CD4-positive, alpha-beta T cell treated with Interferon alpha-2 for 1 hour (primary cell): ENCODE measurements at regions not wholly inside any gene's neighbourhood (a gene's known extent, or its start where the extent isn't known, plus 50 kb on each side); places are given as distances from the start of the nearest gene placed in this dataset.

Experiments
- DNase-seq, 2 donors: peaks; one replicate each; pipeline ENCODE4 v3.0.0-alpha.2; 2020 to 2022

DNA sequence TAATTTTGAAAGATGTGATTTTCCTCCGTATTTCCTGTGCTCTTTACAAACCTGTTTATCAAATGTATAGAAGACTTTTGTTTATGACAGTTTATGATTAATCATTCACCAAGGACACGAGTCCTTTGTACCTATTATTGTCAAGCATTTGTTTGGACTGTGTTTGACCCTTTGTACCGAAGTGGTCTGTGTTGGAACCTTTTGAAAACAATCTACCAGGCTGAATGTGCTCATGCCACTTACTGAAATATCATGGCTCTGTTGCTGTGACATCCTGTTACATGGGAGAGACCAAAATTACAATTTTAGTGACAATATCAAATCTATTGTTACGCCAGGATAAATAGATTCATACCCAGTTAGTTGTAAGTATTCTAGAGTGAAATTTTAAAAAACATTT lies 193.6 kb downstream of the IRS2 start:
- no peak for DNase-seq

DNA sequence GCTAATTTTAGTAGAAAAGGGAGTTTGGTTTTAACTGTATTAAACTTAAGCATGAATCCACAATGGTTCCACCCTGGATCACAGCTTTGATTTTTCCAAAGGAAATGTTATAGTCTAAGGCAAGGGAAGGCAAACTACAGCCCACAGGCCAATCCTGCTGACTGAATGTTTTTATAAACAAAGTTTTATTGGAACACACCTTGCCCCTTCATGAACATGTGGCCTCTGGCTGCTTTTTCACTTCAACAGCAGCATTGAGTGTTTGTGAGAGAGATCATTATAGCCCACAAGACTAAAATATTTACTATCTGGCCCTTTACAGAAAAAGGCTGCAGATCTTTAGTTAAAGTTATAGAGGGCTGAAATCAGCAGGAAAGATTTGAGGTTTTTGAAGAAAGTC lies 198.7 kb downstream of the IRS2 start:
- DNase-seq = no peak

DNA sequence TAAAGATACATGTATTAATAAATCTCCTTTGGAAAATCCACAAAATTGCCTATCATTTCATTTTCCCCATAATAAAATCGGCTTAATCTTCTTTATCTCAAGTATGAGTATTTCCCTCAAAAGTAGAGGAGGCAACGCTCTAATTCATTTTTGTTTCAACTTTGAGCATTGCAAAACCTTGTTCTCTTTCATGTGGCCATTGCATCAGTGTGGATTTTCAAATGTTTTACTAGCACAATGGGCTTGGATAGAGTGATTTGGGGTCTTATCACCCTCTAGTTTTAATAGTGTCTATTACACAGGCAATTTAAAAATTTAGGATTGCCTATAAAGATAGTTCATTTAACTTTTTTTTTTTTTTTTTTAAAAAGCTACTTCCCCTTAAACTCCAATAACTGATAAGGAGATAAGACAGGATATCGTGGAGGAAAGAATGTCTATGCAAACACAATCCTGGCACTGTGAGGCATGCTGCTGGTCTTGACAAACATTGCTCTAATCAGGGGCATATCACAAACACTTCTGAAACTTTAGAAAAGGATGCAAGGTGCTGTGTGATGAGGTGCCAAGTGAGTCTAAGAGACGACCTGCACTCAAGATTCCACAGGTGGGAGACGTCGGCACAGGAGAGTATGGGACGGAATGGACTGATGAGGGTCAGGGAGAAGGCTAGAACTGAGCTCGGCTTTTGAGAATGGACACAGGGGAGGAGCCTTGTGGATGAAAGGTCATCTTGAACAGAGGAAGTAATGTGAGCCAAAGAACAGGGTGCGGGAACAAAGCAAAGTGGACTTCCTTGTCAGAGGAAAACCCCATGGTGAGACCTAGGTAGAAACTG lies 199.7 kb downstream of the IRS2 start:
- no peak for DNase-seq

DNA sequence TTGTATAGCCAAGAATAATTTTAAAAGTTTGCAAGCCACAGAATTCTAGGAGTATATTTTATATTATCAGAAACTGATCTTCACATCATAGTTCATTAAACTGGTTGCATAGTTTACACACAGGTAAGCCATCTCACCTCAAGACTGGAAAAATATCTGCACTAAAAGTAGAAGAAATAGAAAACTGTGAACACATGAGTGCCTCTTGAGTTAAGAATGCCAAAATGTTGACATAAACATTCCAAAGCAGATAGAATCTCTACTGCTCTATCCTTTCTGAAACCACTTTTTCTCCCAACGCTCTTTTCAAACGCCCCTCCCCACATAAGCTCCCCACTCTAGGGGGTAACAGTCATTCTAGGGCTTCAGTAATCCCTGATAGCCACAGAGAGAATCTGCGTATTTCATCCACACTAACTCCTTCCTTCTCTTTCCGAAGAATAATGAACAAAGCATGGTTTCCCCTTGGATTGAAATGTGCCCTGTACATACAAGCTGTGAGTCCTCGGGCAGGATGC lies 201.5 kb downstream of the IRS2 start:
- DNase-seq = no peak

DNA sequence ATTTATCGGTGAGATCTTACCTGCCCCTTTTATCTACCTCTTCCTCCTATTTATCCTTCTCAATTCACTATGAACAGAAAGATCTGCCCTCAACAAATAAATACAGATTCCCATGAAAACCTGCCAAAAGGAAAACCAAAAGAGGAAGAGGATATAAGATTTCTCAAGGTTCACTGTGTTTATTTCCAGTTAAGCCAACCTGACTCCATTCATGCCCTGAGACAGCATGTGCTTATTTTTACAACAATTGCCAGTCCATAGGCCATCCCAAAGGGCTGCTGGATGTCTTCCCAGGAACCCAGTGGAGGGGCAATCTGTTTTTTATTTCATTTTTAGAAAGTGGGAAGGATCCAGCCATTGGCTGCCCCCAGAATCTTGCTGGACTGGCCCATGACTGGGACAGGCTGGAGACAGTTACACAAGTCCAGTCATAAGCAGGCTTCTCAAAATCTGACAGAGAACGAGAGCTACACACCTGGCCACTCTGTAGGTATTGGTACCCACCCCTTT lies 209.1 kb downstream of the IRS2 start:
- DNase-seq = no peak

DNA sequence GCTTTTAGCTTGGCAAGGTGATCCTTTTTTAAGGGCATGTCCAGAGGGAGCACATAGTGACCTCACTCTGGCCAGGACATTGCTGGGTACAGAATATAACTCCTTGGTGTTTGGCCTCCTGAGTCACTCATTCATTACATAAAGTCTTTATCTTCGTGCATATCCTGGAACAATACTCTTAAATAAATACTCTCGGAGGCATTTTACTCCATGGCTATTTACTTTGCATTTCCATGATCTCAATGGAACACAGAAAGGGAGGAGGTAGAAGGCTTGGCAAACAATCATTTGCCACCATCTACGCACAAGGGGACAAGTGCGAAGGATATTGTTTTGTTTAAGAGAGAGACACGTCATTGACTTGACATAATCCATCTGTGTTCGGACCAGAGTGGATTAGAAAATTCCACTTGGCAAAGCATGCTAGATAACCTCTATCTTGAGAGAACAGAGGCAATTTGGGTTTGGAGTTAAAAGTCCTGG lies 210.0 kb downstream of the IRS2 start:
- no peak for DNase-seq

DNA sequence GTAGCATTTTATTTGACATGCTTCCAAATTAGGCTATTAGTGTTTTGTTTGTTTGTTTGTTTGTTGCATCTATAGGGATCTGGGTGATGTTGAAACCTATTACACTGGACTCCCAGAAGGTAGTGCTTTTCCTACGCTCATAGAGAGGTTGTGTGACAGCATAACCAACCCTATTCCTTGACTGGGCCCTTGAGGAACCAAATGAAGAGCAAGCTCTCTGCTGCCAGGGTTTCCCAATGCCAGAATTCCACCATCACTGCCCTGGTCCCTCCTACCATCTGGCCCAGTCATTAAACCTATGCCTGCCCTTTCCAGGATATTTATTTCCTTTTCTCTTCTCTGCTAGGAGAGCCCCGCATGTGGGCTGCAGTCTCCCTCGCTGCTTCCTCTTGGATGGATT lies 210.6 kb downstream of the IRS2 start:
- DNase-seq = no peak

DNA sequence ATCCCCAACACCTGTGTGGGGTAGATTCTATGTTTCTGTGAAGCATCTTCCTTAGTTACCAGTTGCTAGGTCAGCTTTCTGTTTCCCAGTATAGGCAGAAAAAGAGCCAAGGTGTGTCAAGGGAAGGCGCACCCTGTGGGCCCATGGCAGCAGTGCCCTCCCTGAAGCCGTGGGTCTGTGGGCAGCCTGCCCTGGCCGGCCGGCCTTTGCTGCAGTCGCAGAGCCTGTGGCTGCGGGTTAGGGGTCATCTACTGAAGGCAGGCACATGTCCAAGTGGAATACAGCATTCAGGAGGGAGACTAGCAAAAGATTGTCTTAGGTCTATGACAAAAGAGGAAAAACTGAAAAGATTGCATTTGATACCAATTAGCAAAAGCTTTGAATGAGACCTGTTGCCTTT lies 214.0 kb downstream of the IRS2 start:
- DNase-seq = no peak

DNA sequence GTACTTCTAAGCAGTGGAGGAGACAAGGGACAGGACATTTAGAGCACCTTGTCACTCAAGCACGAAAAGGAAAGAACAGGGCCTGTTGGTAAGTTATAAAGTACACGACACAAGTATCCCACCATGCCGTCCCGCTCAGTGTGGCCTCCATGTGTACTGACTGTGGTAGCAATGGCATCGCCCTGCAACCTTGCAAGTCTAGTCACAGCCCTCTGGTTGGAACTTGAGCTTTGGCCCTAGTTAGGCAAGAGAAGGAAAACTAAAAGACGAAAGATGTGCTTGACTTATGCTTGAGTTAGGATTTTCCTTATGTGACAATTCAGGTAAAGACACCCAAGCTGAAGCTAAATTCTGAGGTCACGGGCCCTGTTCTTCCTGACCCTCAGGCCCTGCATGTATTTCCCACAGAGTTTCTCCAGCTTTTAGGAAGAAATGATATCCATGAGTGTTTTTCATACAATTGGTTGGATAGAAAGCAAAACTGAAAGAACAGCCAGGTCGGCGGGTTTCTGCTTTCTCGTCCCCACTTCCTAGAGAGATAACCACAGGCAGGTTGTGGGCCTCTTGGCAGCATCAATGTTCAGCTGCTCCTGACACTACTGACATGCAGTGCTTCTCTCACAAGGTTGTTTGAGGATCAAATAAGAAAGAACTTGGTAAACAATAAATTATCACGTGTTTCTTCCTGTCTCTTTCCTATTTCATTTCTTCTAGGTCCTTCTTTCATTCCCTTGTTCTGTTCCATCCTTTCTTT lies 216.2 kb downstream of the IRS2 start:
- peak; percentile 18 to 47 for DNase-seq

DNA sequence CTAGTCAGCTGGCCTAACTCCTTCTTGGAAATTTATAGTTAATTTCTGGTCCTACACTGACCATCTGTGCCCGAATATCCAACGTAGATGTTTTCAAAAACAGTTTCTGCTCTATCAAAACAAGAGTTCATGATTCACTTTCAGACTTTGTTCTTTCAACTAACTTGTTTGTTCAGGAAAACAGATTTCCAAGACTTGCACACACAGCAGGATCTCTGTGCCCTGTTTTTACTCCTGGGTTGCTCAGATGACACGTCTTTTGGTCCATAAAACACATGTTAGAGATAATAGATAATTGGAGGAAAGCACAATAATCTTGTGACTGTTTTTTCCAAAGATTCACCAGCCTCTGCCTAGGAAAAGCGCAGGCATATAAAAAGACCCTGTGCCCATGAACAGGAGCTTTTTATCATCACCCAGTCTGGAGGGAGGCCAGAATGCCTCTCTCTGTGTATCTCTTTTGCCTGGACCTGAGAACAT lies 218.0 kb downstream of the IRS2 start:
- no peak for DNase-seq

DNA sequence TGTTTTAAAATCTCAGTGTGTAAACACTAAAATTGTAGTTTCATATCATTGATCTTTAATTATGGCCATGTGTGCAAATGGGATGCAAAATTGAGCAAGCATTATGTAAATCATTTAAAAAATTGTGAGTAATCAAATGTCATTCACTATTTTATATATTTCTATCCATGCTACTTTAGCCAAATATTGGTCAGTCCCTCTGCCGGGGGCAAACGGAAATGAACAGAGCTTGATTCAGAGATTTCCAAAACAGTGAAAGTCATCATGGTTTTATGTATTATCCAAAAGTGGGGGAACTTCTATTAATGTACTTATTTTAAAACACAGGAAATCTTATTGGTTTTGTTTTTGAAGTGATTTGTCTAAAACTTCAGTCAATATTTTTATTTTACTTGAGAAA lies 219.1 kb downstream of the IRS2 start:
- no peak for DNase-seq

DNA sequence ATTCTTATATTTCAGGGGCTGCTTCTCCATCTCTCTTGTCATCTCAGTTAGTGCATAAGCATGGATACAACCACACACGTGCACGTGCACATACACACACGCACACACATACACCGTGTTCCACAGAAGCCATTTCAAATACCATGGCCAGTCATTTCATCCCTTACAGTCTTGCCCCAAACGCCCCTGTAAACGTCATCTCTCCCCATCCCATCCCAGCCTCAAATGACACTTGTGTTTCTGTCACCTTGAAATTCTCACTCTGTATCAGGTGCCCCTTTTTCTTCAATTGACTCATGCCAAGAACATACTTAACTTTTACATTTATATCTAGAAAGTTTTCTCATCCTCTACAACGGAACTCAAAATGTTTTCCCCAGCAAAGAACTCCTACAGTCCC lies 220.5 kb downstream of the IRS2 start:
- no peak for DNase-seq

DNA sequence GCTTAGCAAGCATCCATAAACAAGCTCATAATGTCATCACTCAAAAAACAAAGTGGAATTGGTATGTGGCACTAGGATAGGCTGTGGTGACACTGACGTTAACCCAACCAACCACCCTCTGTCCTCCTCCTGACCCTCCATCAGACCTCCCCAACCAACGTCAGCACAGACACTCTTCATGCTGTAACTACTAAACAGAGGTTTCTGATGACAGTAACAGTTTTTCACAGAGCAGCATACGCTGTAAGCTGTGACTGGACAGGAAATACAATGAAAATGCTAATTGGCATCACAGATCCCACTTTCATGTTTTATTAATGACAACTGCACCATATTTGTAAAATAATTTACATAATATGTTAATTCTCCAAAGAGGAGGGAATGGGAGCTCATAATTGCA lies 238.0 kb downstream of the IRS2 start:
- no peak for DNase-seq

DNA sequence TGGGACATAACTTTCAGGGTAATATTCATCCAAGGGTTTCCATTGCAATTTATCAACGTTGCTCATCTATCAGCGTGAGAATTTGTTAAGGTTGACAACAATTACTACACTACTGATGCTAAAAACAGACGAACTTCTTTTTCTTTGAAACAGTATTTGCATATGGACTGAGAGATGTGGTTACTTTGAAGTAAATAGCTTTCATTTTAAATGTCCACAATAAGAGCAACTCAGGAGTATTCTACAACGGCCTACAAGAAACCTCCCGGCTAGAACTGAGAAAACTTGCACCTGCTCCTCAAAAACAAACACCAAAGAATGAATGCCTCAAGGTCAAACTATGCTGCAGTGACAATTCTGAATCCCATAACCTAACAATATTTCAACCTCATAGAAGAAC lies 238.4 kb downstream of the IRS2 start:
- no peak for DNase-seq

DNA sequence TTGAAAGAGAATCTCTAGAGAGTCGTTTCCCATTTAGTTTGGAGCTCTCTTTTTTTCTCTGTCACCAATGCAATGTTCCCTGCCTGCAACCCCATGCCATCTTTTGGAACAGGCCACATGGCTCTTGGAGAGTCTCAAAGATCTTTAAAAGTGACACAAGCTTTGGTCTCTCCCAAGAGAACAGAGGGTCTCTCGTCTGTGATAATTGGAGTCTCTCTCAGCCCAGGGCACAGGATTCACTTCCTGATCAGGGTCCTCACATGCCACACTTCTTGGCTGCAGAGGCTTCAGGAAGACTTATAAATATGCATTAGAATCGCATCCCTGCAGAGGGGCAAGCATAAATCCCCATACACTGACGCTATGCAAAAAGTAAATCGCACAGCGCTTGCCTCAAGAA lies 240.5 kb downstream of the IRS2 start:
- no peak for DNase-seq

DNA sequence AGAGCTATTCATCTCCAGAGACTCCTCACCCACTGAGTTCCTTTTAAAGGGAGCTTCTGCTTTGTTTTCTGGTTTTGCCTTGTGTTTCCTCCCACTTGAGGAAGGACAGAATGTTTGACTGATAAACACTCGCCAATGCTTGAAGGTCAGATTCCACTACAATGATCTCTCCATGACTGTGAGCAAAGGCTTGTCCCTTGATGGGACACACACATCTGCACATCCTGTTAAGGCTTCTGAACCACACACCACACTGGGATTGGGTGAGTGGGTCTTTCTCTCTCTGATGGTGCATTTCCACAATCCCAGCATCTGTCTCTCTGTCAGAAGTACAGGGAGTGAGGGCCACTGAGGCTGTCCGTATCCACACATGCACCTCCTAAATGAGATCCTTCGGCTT lies 245.3 kb downstream of the IRS2 start:
- DNase-seq = no peak

DNA sequence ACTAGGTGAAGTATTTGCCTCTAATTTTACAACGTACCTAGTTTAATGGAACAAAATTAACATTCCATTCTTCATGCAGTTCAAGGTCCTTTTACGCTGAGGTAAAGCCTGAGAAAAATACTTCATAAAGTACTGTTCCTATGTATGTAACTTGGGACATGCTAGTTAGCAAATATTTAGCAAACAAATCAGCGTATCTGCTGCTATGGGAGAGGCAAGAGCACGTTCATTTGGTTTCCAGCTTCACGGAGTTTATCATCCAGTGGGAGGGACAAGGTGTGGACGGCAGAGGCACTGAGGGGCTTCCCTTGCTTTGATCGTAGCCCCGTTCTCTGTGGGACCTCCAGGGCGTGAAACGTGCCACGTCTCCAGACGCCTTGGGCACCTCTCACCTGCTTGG lies 248.8 kb downstream of the IRS2 start:
- no peak for DNase-seq

DNA sequence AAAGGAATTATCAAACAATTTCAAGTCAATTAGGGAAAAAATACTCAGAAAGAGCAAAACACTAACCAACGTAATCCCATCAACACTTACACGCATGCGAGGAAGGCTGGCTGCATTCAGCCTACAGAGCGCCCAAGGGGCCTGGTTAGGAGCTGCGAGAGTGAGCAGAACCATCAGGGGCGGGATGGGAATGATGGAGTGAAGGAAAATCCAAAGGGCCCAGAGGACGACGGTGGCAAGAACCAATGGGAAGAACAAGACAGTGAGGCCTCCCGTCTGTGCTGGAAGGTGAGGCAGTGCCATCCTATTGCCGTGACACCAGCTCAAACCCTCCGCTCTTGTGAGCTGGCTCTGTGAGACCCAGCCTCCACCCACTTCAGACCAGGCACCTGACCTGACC lies 253.0 kb downstream of the IRS2 start:
- no peak for DNase-seq

DNA sequence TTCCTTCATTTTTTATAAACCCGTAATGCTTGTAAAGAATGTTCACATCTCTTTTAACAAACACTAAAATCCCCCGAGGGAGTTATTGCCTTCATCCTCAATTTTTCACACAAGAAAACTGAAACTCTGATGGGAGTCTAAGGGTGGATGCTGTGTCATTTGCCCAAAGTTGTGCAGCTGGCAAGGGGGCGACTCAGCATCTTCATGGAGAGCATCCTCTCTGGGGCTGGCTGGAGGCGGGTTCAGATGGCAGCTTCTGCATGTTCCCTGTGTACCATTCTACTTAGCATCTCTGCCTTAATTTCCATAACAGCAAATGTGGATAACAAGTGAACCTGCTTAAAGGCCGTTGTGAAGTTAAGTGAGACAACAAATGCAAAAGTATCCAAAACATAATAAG lies 256.4 kb downstream of the IRS2 start:
- no peak for DNase-seq

DNA sequence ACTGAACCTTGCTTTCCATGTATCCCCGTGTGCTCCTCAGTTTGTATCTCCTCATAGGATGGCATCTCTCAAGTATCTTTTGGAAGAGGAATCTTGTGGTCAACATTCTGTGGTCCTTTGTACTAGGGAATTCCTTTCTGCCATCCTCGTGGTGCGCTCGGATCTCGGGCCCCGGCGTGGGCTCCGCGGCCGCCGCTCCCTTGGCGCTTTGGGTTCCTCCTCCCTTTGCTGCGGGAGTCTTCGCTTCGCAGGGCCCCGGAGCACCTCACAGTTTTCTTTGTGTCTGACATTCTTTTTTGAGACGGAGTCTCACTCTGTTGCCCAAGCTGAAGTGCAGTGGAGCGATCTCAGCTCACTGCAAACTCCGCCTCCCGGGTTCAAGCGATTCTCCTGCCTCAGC lies 264.7 kb downstream of the IRS2 start:
- no peak for DNase-seq

DNA sequence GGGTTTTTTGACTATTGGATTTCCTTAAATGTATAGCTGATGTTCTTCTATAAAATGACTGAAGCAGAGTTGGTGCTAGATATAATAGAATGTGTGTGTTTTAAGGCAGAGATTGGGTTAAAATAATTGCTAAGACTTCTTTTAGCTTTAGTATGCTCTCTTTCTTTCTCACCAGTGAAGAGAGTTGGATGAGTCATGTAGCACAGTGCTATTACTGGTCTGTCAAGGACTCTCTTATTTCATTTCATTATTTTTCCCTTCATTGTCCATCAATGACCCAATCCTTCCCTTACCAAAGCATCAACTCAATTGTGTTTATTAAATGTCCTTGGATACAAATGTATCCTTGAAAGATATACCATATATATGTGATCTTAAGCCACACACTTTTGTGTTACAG lies 268.9 kb downstream of the IRS2 start:
- no peak for DNase-seq

DNA sequence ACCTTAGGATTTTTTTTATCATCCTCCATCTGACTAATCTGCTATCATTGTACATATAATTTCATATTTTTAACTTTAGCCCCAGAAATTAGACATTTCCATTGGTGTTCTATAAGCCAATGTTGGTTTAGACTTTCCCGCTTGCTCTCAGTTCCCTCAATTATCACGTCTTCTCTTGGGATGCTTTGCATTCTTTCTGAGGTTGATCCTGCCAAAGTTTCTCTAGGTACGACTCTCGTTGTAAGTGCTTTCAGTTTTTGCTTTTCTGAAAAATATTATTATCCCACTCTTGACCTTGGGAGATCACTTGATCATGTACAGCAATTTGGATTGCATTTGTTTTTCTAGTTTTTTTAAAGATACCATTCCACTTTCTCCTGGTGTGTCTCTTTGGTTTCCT lies 270.2 kb downstream of the IRS2 start:
- no peak for DNase-seq

DNA sequence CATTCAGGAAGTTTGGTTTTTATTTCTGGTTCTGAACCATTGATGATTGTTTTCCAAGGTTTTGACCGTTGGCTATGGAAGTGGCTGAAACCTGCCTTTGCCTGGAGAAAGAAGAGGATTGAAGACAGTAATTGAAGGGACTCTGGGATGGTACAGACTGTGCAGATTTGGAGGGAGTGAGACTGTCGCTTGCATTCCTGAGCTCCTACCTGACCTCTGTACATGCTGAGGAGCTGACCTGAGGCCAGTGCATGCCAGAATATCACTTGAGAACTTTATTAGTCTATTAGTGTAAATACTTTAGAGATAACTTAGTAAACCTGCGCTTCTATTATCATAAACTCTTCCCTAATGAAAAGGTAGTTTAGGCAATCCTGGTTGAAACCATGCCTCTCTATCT lies 276.4 kb downstream of the IRS2 start:
- no peak for DNase-seq
